Right lung (tissue), 2 donors: ENCODE measurements at regions not wholly inside any gene's neighbourhood (a gene's known extent, or its start where the extent isn't known, plus 50 kb on each side); places are given as distances from the start of the nearest gene placed in this dataset.

Experiments
- DNase-seq, 2 donors: peaks; one replicate each; pipeline ENCODE4 v3.0.0-alpha.2; 2013

DNA sequence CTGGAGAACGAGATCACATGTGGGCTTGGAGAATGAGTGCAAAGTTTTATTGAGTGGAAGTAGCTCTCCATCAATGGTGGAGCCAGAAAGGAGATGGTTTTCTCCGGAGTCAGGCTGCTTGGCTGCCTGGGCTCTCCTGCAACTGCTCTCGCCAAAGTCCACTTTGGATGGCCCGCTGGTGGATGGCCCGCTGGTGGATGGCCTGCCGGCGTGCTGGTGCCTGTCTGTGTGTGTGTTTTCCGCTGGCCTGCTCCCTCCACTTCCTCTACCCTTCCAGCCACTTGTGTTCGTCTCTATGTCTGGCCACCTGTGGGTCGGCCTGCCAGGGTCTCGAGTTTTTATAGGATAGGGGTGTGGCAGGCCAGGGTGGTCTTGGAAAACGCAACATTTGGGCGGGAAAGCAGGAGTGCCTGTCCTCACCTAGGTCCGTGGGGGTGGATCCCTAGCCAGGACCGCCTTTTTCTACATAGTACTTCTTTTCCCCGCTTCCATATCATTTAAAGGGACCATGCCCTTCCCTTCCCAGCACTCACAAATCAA is 1292.1 kb upstream of the PIK3C3 start:
- no peak for DNase-seq

DNA sequence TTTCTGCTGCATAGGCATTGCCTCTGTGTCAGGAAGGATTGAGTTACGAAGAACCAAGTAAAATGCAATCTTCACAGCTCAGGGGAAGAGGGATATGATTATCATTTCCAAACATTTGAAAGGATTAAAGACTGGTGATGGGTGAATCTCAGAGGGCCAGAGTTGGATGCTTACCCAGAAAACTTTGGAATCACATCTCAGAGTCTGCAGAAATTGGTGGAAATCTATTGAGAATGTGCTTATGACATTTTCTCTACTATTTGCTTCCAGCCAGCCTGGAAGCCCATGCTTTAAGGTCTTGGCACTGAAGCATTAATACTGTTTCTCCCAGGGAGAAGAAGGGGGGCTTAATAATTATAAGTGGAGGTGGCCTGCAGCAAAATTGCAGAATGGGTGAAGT is 1301.4 kb upstream of the PIK3C3 start:
- DNase-seq = no peak

DNA sequence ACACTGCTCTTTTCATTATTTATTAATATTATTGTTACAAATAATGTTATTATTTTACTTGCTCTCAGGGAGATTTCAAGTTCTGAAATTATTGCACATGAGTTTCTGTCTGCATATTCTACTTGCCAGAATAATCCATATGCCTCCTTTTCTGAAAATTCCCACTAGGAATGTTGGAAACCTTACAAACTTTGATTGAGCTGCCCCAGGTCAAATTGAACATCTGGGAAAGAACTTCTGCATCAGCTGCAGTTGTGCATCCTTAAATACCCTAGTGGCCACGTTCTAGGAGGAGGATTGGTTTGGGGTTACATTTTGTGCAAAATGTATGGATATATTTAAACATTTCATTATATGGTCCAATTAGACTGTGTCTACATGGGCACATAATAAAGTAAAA is 1302.7 kb upstream of the PIK3C3 start:
- DNase-seq = no peak

DNA sequence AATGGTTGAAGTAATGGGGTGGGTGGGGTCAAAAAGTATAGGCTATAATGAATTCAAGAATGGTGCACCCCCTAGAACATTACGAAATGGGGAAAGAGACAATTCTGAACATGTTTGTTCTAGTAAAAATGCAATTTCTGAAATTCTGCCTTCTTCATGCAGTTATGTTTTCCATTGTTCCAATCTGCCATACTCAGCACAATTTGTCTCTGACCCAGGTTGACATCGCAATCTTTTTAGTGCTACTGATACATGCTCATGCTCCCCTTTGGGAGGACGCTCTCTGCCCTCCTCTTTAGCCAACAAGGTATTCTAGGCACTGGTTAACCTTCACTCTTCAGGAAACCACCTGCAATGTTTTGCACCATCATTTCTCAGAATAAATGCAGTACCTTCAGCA is 1303.9 kb upstream of the PIK3C3 start:
- DNase-seq = no peak

DNA sequence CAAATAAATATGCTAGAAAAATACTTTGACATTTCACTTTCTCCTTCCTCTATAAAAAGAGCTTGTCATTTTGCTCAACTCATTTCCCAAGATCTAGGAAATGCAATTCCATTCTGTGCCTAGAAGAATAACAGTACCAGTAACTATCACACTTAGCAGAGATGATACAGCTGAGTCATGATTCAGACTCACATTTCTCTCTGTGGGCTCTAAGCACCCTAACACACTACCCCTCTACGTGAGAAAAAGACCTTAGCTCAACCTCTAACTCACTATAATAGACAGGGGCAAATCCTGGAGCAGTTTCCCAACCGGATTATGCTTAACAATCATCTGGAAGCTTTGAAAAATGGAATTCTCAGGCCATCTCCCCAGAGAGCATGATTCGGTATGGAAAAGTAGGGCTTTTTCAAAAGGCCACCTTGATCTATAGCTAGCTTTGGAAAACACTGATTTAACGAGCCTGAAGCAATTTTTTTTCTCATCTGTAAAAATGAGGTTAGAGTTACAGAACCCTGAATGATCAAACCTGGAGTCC is 1312.3 kb upstream of the PIK3C3 start:
- no peak for DNase-seq

DNA sequence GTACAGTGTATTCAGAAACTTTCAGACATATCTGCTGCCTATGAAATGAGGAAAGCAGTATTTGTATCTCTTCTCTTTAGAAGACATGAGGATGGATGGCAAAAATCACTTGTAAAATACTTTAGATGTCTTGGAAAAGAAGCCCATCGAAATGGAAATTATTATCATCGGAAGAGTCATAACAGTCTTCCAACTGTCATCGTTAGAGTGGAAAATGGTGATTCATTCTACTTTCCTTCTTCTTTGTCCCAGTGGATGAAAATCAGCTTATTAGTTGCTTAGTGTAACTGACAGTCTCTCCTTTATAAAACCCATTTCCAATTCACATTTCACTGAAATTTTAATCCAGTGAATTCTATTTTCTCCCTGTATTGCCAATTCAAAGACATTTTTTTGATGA is 1323.7 kb upstream of the PIK3C3 start:
- DNase-seq = no peak

DNA sequence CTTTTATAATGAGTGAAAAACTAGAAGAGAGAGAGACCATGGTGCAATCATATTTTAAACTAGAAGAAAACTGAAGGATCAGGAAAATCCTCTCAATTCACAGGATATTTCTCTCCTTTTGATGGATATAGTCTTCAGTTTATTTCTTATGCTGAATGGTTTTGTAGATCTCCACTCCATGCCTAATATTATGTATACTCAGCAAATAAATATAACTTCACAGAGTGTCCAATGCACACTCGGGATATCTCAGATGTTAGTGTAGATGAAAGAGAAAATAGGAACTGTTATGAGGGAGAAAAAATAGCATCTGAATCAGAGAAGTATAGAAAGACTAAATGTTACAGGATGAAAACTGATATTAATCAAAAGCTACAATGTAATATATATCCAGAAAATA is 1324.5 kb upstream of the PIK3C3 start:
- no peak for DNase-seq

DNA sequence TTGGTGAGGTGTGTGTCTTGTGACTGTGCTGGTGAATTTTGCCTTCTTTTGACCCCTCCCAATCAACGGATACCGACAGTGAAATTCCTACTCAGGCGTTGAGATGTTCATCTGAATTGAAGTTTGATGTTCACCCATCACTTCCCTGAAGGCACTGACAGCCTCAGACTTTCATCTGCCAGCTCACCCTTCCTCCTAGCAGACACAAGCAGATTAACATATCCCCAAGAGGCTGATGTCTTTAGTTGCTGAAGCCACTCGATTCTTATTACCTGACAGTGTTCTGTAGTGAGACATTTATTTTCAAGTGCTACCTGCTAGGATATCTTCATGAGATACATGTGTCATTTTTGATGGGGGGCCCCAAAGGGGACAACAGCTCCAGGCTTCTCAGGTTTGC is 1330.1 kb upstream of the PIK3C3 start:
- no peak for DNase-seq

DNA sequence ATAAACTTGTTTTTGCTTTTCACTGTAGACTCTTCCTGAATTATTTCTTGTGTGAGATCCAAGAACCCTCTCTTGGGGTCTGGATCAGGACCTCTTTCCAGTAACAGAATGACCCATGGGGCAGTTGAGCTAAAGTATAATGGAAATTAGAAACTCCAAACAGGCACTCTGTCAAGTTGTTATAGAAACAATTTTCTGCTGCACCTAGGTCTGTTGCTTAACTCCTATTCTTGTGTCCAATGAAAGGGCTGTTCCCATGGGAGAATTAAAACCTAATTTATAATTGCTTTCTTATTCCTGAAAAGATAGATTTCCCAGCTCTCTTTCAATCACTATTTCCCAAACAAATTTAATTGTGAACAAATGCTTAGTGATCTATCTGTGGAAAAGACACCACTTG is 1341.3 kb upstream of the PIK3C3 start:
- no peak for DNase-seq

DNA sequence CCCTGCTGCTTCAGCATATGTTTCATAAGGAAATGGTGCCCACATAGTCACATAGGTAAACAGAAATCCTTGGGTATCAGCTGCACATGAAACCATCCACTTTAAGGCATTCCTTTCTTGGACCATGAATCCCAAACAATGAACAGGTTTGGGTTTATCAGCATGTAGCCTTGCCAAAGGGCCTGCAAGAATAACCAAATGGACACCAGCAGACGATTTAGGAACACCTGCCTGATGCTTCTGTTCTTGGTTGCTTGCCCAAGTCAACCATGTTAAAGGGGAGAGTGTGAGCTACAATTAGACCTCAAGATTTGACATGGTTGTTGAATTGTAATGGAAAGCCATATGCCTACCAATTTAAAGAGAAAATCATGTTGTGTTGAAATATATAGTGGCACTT is 1342.7 kb upstream of the PIK3C3 start:
- no peak for DNase-seq

DNA sequence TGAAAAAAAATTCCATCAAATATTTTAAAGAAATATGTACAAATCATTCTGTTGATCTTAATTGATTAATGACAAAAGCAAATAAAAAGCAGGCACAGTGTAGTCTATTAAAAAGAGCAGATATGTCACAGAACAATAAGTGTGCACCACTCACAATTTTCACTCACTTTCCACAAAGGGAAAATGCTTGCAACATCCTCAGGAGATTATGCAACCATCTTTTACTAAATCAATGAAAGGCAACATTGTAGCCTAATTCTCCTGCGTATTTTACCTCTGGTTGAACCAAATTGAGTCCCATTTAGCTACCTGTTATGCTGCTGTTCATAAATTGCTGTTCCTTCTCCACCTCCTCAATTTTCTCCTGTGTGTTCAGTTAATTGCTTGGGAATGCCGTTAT is 1346.8 kb upstream of the PIK3C3 start:
- no peak for DNase-seq

DNA sequence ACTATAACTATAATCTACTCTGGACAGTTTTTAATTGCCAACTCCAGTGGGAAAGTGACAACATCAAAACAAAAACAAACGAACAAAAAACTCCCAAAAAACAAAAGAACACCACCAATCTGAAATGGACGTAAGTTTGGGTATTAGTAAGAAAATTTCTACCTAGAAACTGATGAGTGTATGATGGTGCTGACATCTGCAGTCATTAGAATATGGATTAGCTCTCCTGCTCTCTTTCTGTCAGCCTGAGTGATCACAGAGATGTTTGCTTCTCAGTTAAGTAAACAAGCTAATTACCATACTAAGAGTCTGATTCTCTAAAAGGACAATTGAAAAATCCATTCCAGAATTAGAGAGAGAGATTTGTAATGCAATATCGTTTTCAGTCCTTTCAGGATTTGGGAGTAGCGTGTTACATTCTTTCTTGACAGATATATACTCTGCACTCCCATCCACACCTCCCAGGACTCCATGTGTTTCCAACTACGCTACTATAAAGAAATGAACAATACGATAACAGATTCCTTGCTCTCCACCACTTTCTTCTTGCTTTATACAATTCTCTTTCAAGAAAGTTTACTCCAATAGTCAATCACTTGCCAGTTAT is 1347.4 kb upstream of the PIK3C3 start:
- no peak for DNase-seq

DNA sequence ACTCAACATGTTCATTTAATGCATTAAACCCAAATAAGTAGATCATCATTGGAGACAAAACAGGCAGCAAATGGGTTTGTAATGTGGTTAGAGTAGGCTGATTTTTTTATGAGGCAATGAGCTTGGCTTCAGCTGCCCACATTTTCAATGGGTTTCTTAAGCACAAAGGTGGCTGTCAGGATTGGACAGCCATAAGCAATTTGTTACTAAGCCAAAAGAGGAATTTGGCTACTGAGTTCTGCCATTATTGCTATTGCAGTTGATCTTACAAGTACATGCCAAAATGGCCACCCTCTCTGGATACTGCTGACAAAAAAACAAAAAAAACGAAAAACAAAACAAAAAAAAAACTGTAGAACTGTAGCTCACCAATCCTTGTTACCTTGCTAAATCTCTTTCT is 1348.0 kb upstream of the PIK3C3 start:
- DNase-seq = no peak

DNA sequence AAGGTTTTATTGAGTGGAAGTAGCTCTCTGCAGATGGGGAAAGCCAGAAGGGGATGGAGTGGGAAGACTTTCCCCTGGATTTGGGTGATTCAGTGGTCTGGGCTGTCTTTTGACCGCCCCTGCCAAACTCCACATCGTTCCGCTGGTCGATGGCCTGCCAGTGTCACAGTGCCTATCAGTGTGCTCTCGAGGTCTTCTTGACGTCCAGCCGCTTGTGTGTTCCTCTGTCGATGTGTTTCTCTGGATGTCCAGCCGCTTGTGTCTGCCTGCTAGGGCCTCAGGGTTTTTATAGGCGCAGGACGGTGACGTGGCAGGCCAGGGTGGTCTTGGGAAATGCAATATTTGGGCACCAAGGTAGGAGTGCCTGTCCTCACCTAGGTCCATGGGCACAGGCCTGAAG is 1371.4 kb upstream of the PIK3C3 start:
- no peak for DNase-seq

DNA sequence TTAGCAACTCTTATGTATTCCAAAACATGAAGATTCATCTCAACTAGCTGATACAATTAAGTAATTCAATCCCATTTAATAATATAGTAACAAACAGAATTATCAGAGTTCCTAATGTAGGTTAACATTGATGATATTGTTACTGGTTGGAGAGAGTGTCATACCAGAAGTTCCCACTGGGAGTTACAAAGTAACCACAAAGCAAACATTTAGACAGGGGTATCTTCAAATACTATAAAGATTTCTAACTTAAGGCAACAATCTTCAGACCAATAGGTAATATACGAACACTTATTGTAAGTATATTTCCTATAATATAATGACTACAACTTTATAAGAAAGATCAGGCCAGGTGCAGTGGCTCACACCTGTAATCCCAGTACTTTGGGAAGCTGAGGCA is 1372.9 kb upstream of the PIK3C3 start:
- DNase-seq = no peak

DNA sequence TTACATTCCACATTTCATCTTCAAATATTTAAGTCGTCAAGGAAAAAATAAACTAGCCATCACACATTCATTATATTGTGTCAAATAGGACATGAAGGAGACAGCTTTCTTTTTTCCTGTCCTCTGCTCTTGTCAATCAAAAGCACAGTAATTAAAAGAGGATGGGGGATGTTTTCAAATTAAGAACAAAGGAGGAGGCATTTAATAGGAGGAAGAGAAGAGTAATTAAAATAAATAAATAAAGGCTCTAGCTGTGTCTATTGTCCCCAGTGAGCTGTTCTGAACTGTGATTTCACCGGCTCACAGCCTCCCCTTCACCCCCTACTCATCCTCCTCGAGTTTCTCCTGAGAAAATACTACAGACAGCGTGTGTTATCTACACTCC is 1377.1 kb upstream of the PIK3C3 start:
- no peak for DNase-seq

DNA sequence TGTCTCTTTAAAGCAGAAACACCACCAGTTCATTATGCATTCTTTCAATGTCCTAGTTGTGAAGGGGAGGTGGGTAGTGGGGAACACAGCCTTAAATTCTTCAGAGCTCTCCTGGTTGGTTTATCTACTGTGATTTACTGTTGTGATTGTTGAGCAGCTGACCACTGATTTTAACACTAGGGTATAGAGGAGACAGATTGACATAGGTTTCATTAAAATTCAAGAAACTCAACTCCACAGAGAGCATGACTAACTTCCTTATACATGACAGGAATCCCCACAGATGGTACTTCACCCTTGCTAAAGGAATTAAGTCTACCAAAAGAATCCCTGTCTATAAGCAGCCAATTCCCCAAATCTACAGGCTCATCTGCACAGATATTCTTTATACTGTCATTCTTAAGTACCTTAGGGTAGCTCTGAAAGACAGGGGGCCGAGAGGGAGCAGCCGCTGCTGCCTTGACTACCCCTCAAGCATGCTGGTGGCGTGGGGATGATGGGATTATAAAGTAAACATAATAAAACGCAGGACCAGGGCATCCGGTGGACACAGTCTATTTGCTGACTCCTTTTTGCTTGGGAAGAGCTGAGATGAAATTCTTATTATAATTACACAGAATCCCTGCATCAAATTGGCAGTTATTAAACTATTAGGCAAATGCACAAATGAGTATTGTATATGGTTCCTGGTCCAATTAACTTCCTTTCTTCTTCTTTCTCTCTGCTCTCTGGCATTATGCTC is 1377.6 kb upstream of the PIK3C3 start:
- DNase-seq = no peak

DNA sequence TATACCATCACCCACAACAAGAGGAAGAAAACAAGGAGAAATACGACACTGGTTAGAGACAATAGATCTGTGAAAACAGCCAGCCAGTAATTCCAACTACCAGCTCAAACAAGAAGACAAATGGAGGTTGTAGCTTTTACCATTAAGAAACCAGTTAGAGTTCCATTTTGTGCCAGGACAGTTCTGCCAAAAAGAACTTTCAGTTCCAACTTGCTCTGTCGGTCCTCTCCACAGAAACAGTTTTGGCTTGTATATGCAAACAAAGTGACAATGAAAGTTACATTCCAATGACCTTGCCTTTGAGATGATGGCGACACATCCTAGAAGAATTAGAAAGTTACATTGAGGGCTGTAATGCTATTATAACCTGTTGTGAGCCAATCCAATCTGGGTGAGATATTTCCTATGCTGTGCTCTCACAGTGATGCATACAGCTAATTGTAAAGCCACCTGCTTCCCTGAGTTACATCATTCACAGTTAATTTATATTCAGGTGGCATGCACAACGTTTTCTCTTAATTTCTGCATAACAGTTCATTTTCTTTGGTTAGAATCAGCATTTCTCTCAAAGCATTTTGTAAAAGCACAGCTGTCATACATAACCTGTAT is 1378.4 kb upstream of the PIK3C3 start:
- no peak for DNase-seq

DNA sequence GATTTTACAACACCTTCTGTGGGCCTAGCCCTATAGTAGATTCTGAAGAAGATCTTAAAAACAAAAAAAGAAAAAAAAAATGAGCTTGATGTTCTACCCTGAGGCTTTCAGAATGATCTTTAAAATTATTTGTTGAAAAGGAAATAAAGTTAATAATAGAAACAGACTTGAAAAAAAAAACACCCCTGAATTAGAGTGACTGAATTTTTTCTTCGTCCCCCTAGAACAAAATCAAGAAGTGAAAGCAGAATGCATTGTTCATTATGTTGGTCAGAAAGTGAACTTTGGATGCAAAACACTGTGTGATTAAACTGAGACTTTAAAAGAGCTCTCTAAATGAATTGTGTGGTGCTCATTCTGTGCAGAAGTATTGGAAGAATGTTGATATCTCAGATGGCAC is 1384.4 kb upstream of the PIK3C3 start:
- no peak for DNase-seq

DNA sequence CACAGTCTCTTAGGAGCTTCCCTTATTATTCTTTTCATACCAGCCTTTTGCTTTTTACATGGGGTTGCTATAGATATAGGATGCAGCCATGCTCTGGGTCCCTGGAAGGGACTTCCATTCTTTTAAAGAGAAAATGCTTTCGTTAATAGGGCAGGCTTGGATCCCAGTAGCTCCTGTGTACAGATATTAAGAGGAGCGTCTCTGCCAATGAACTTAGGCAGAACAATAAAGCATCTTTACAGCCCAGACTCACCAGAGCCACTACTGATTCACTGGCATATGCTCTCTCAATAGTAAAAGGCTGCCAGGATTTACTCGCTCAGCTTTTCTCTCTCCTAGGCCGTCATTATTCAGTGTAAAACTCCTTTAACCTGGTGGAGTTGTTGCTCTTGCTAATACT is 1385.4 kb upstream of the PIK3C3 start:
- DNase-seq = no peak

DNA sequence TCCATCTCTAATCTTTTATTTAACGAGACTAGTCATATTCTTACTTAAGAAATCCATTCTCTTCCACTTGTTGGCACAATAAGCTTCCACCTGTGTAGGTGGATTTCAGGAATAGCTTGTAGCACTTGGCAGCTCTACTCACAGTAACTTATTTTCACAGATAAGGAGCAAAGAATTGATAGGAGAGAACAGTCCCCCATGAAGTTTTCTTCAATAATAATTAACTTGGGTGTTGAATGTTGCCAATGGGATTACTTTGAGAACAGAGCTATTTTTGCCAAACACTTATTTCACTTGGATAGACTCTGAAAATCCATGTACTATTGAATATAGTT is 1388.6 kb upstream of the PIK3C3 start:
- DNase-seq = no peak

DNA sequence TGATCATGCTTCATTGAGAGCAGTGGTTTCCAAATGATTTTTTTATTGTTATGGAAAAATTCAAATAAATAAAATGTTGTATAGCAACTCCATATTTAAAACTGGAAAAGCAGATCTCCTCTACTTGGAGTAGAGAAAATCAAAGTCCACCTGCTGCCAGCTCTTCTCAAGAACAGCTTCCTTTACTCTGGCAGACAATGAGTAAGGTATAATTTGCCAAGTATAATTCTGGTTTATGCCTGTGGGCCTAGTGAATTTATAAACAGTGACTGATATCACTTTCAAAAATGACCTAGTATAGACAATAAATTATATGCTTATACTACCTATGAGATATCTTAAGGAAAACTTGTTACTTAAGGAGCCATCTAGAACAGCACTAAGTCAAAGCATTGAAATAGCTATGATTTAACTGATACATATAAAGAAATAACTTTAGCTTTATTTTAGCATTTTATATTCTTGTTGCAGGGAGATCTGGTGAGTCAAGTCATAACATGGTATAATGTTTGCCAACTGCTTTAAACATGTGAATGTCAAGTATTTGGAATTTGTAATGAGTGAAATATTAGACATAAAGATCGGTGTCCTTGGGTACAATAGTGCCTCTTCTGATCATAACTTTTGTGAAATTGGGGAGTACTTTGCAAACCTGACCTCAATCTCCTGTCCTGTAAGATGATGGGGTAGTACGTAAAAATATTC is 1389.1 kb upstream of the PIK3C3 start:
- no peak for DNase-seq

DNA sequence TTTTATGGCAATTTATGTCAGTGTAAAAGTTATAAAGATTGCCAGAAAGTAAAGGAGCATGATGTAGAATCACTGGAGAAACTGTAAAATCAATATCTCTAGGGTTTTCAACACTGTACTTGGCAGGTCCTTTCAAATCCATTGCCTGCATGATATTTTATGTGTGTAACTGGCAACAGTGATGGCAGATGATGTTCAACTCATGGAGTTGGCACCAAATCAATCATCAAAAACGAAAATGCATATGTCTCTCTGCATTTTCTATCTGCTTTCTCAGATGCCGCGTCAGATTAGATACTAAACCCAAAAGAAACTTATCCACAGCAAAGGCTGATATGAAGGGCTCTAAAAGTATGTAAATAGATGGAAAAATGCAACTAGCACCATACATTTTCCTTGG is 1395.5 kb upstream of the PIK3C3 start:
- DNase-seq = no peak
